ENCODE measurements at regions not wholly inside any gene's neighbourhood (a gene's known extent, or its start where the extent isn't known, plus 50 kb on each side); places are given as distances from the start of the nearest gene placed in this dataset.

- no peak for DNase-seq (ENCODE audit: low spot score)
These were observed 149.6 kb upstream of the DYRK2 start for GRCh38 chr12:67498991-67499390.

GRCh38 chr12:67501362-67501761, 147.2 kb upstream of the DYRK2 start:
- no peak for DNase-seq (ENCODE audit: low spot score)

GRCh38 chr12:67504026-67504425, 144.5 kb upstream of the DYRK2 start:
- DNase-seq (ENCODE audit: low spot score) = no peak

GRCh38 chr12:67506739-67507138, 141.8 kb upstream of the DYRK2 start:
- no peak for DNase-seq (ENCODE audit: low spot score)

GRCh38 chr12:67508830-67509229, 139.7 kb upstream of the DYRK2 start:
- DNase-seq (ENCODE audit: low spot score) = no peak

- DNase-seq (ENCODE audit: low spot score) = no peak
These were observed 138.7 kb upstream of the DYRK2 start for GRCh38 chr12:67509666-67510386.

GRCh38 chr12:67512061-67512460, 136.5 kb upstream of the DYRK2 start:
- DNase-seq (ENCODE audit: low spot score) = no peak

- no peak for DNase-seq (ENCODE audit: low spot score)
These were observed 134.0 kb upstream of the DYRK2 start for GRCh38 chr12:67514502-67514901.

GRCh38 chr12:67515679-67516340, 132.7 kb upstream of the DYRK2 start:
- no peak for DNase-seq (ENCODE audit: low spot score)

GRCh38 chr12:67517181-67517887, 131.2 kb upstream of the DYRK2 start:
- no peak for DNase-seq (ENCODE audit: low spot score)

GRCh38 chr12:67519484-67520433, 128.8 kb upstream of the DYRK2 start:
- DNase-seq (ENCODE audit: low spot score) = no peak

- DNase-seq (ENCODE audit: low spot score) = no peak
These were observed 127.9 kb upstream of the DYRK2 start for GRCh38 chr12:67520606-67521005.

- no peak for DNase-seq (ENCODE audit: low spot score)
These were observed 126.3 kb upstream of the DYRK2 start for GRCh38 chr12:67522222-67522621.

GRCh38 chr12:67523538-67523937, 125.0 kb upstream of the DYRK2 start:
- DNase-seq (ENCODE audit: low spot score) = no peak

GRCh38 chr12:67524861-67525616, 123.5 kb upstream of the DYRK2 start:
- DNase-seq (ENCODE audit: low spot score) = no peak

- no peak for DNase-seq (ENCODE audit: low spot score)
These were observed 123.0 kb upstream of the DYRK2 start for GRCh38 chr12:67525617-67525884.

GRCh38 chr12:67526129-67526528, 122.4 kb upstream of the DYRK2 start:
- DNase-seq (ENCODE audit: low spot score) = no peak

GRCh38 chr12:67531051-67531450, 117.5 kb upstream of the DYRK2 start:
- DNase-seq (ENCODE audit: low spot score) = no peak

- no peak for DNase-seq (ENCODE audit: low spot score)
These were observed 117.0 kb upstream of the DYRK2 start for GRCh38 chr12:67531501-67531900.

GRCh38 chr12:67533159-67533558, 115.4 kb upstream of the DYRK2 start:
- DNase-seq (ENCODE audit: low spot score) = no peak

- DNase-seq (ENCODE audit: low spot score) = no peak
These were observed 114.5 kb upstream of the DYRK2 start for GRCh38 chr12:67534046-67534445.

GRCh38 chr12:67534681-67535080, 113.9 kb upstream of the DYRK2 start:
- DNase-seq (ENCODE audit: low spot score) = no peak
